ENCODE measurements at regions not wholly inside any gene's neighbourhood (a gene's known extent, or its start where the extent isn't known, plus 50 kb on each side); places are given as distances from the start of the nearest gene placed in this dataset.
"Not testable (repeated sequence)": the region's sequence is repeated elsewhere in the genome, so short reads cannot be mapped to it uniquely, and the experiment has no call there.

DNA sequence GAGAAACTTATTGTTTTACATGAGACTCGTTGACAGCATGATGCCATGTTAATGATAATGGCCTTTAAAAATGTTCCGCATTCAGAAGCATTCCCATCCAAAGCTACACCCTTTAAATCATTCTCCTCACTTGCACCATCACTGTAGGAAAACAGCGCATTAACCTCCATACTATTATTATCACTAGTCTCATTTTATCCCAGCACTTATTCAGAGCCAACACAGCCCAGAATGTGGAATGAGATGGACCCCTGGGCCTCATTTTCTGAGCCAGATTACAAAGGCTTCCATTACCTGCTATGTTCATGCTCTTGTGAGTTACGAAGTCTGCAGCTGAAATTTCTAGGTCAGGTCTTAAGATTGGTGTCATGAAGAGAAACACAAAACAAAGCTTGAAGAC lies 159.4 kb downstream of the HS3ST3A1 start:
- FAIRE-seq (no peak), DNase-seq (ENCODE audit: insufficient read length, low spot score) (no peak)

DNA sequence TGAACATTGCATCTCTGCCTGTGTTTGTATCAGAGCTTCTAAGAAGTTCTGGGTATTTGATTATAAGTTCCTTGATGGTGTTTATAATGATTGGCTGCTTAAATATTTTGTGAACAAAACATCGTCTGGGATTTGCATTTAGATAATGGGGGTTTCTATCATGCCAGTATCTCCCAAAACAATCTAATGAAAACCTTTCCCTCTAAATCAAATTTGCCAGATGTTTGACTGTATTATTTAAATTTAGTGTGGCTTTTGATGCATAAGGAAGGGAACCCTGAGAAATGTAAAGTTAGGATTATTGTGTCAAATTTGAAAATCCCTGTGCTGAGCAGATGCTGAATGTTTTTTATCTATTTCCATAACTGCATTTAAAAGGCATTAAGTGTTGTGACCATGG lies 159.9 kb downstream of the HS3ST3A1 start:
- DNase-seq (ENCODE audit: insufficient read length, low spot score) (no peak), FAIRE-seq (no peak)

DNA sequence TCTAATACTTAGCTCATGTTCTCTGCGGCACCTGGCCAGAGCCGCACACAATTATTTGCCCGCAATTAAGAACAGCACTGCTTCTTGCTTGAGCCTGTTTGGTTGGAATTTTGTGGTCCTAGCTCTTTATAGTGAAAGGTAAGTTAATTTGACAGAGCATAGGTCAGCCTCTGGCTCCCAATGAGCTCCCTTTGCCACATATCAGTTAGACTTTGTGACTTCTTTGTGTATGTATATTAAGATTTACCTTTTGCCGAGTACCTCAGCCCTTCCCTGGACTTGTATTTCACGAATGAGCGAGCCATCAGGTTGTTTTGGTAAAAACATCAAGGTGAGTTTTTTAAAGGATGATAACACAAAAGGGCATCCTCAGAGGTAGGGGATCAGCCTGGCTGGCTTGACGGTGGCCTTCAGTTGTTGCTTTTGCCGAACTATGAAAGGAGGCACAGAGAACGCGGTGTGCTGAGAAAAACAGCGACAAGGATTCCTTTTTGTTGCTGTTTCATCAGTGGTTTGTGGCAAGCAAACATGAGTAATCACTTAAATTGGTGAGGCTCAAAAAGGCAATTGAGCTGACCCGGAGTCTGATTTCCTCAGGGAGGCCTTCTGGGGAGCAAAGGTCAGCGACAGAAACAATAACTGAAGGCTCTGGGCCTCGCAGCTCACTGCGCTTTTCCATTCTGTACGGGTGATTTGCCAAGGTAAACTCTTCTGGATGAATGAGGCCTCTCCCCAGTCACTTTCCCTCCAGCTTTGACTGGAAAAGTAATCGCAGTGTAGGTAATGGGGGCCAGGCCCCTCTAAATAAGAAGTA lies 163.6 kb downstream of the HS3ST3A1 start:
- no peak for DNase-seq (ENCODE audit: insufficient read length, low spot score)
- no peak for FAIRE-seq

DNA sequence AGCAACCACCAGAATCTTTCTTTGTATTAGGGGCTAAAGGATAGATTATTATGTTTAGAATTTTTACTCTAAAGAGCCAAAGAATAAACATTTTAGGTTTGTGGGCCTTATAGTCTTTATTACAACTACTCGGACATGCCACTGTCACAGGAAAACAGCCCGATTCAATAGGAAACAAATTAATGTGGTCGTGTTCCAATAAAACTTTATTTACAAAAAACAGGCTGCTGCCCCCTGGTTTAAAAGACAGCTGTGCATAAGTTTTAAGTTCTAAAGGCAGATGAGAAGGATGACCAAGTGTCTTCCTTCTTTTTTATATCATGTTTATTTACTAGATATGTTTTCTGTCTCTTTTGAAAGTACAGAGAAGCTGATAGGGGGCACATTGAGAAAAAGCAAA lies 166.5 kb downstream of the HS3ST3A1 start:
- DNase-seq (ENCODE audit: insufficient read length, low spot score) (no peak), FAIRE-seq (no peak)

DNA sequence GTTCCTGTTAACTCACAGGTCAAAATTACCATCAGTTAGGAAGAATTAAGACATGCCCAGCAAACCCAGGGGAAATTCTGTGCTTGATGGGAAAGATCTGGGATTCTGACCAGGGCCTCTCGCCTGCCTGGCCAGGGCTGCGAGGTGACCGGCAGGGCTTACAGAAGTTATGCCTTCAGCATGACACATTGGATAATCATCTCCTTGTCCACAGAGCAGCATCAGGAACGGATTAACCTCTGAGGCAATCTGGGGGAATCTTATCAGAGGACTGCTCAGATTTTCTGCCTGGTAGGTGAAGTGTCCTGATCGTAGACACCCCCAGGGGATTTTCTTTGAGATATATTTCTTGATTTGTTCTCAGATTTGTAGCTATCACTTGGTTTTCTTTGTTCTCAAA lies 172.5 kb downstream of the HS3ST3A1 start:
- FAIRE-seq: no peak
- DNase-seq (ENCODE audit: insufficient read length, low spot score): peak; percentile 35

DNA sequence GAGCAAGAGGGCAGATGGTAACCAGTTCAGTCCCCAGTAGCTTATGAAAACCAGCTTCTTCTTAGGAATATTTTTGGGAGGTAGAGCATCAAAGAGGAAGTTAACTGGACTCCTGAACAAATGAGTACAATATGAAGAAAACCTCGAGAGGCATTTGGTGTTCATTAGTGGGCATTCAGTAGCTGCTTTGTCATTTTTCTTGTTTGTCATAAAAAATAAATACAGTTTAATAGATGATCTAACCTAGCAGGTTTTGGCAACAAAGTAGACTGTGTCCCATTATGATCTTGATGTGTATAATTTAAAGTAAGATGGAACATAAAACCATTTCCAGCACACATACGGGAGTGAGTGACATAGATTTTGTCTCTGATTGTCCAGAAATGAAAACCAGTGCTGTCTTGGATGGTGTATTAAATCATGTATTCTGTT lies 173.1 kb downstream of the HS3ST3A1 start:
- FAIRE-seq (no peak), DNase-seq (ENCODE audit: insufficient read length, low spot score) (no peak)

DNA sequence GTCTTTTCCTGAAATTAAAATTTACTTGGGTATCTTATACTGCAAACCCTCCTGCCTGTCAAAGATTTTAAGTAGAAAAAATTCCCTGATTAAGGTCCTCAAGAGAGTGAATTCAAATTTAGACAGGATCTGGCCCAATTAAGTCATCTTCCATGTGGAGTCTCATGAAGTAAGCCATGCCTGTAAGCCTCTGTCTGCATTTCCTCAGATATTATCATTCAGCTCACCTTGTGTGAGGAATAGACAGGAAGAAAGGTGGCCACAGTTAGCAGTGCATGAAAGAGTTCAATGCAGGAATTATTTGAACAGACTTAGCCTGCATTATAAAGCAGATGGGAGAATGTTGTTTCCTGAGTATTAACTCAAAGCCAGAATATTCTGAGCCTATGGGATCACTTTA lies 174.7 kb downstream of the HS3ST3A1 start:
- no peak for FAIRE-seq

DNA sequence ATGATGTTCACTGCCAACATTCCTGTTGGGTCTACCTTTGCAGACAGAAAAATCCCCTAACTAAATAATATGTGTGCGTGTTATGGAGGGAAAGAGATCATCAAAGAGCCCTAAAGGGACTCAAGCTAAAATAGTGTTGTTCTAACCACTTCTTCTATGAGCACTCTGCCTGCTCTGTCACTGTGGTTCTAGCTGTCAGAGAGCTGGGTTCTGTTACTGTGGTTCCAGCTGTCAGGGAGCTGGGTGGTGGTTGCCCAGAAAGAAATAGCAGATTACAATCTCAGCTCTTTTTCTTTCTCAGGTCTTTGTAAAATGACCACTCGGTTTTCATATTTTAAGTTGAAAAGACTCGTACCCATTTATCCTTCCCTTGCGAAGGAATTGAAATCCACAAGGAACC lies 176.3 kb downstream of the HS3ST3A1 start:
- FAIRE-seq (no peak), DNase-seq (ENCODE audit: insufficient read length, low spot score) (no peak)

More for the DNA sequence above, 174.7 kb downstream of the HS3ST3A1 start:
- no peak for DNase-seq (ENCODE audit: insufficient read length, low spot score)

DNA sequence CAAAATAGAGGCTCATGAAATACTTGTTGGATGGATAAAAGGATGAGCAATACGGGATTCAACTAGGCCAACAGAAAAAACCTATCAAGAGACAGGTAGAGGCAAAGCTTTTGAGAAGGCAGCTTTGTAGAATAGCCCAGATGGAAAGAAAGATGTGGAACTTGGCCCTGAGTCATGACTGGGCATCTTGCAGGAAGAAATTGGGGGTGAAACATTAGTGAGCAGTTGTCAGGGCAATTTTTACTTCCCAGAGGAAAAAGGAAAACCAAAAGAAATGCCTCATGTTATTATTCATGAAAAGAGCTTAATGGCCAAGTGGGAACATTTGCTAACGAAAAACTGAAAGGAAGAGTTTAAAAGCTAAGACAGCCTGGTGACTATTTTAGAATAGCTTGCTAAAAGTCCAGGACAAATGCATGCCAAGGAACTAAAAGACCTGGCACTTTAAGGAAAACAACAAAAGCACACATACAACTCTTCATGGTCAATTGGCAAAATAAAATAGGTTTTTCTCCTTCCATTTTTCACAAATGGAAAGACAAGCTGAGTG lies 180.1 kb downstream of the HS3ST3A1 start:
- FAIRE-seq (no peak), DNase-seq (ENCODE audit: insufficient read length, low spot score) (no peak)

DNA sequence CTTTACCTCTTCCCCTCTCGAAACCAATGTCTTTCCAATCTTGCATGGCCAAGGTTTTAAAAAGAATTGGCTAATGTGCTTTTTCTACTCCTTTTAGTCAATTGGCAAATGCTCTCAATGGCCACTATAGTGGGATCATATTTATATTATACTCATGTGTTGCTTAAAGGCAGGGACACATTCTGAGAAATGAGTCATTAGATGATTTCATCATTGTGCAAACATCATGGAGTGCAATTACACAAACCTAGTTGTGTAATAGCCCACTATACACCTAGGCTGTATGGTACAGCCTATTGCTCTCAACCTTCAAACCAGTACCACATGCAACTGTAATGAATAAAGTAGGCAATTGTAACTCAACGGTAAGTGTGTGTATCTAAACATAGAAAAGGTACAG lies 180.9 kb downstream of the HS3ST3A1 start:
- FAIRE-seq (no peak), DNase-seq (ENCODE audit: insufficient read length, low spot score) (no peak)

DNA sequence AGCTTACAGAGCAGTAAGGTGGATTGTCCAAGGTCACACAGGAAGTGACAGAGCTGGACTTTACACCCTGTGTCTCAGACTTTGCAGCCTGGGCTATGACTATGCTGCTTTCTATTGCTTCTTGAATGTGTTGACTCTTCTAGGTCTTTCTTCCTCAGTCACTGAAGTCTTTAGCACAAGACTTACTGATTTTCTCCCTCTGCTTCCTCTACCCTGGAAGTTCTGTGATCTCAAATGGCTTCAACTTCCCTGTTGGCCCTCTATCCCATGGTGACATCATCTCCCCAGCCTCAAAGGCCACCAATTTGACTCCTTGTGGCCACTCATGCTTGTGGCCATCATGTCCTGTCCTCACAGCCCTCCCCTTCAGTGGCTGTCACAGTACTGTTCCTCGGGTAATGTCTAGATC lies 181.3 kb downstream of the HS3ST3A1 start:
- DNase-seq (ENCODE audit: insufficient read length, low spot score) (no peak), FAIRE-seq (no peak)

DNA sequence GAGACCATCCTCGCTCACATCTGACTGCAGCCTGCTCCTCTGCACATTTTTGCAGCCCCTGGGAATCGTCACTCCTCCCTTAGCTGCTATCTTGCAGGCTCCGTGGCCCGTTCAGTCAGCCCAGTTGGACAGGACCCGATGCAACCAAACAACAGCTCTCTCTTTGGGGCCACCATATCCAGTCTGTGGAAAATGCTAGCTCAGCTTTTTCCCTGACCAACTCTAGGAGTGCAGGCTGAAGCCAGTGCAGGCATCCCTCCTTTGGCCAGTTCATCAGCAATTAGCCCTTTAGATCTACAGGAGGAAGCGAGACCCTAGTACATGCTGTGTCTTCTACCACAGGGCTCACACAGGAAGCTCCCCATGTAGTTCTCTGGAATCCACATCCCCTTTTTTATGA lies 182.1 kb downstream of the HS3ST3A1 start:
- DNase-seq (ENCODE audit: insufficient read length, low spot score) (no peak), FAIRE-seq (no peak)

DNA sequence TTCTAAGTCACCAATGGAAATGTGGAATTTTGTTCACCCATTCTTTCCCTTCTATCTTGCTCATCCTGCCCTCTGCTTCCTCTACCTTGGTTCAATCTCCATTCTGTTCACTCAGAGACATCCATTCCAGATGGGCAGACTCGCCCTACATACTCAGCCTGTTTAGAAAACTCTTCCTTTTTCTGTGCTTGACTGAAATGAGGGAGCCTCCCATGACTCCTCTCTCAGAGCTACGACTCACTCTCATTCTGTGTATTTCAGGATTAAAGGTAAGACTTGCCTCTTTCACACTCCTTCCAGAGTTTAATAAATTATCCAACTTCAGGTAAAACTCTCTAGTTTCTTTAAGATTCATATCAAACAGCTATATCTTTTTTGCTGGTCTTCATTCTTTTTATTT lies 182.8 kb downstream of the HS3ST3A1 start:
- FAIRE-seq: no peak

DNA sequence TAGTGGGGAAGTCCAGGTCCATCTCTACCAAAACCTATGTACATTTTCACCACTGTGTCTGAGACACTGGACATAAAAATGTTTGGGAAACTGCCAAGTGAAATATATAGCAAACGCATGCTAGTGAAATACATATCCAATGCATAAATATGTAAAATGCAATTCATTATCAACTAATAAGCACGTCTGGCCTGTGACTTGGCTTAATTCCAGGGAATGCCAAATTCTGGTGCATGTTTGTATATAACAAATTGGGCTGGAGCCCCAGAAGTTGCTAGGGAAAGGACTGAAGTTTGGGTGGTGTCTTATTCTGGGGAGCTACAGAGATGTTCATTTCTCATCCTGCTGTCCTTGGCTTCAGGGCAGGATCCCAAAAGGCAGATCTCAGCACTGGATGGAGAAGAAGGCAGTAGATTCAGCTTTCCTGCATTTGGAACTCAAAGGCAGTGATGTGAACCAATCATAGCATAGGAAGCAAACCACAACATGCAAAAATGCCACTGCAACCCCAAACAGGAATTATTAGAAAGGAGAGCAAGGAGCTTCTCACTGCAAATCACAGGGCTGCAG lies 184.3 kb downstream of the HS3ST3A1 start:
- no peak for DNase-seq (ENCODE audit: insufficient read length, low spot score)
- FAIRE-seq: no peak

More for the DNA sequence above, 182.8 kb downstream of the HS3ST3A1 start:
- DNase-seq (ENCODE audit: insufficient read length, low spot score): no peak

DNA sequence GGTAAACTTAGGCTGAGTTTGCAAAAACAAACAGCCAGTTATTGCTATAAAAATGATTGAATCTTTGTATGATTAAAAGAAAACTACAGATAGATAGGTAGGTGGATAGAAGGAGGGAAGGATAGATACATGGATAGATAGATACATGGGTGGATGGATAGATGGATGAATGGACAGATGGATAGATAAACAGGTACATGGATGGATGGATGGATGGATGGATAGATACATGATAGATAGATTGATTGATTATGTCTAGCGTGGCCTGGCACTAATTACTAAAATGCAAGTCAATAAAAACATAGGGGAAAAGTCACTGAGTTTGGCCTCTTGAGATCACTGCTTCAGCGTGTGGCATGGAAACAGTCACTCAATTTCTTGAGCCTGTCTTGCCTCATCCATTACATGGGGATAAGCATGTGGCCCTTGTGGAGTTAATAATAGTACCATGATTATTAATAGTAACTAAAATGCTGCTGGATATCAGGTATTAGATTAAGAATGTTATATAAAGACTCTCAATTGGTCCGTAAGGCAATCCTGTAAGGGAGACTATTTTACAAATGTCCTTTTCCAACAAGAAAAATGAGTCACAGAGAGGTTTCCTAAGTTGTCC lies 184.9 kb downstream of the HS3ST3A1 start:
- FAIRE-seq: no peak
- no peak for DNase-seq (ENCODE audit: insufficient read length, low spot score)

DNA sequence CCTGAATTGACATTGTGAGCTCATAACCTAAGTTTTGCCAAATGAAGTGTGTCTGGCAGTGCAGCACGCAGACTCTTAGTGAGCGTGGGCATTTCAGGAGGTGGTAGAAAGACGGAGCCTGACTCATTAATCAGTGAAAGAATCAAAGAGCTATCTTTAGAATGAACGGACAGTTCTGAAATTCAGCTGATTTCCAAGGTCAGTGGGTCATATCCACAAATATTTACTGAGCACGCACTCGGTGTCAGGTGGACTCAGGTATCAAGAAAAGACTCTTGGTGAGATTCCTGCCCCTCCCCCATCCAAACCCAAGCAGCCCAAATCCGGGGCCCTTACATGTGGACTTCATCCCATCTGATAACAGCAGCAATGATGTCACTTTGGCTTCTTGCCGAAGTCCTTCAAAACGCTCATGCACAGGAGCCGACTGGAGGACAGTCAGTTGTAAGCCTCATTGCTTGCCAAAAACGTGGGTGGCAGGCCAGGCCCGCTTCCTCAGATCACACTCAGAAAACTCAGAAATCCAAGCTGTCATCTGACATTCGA lies 185.8 kb downstream of the HS3ST3A1 start:
- DNase-seq (ENCODE audit: insufficient read length, low spot score): peak; percentile 17
- no peak for FAIRE-seq

DNA sequence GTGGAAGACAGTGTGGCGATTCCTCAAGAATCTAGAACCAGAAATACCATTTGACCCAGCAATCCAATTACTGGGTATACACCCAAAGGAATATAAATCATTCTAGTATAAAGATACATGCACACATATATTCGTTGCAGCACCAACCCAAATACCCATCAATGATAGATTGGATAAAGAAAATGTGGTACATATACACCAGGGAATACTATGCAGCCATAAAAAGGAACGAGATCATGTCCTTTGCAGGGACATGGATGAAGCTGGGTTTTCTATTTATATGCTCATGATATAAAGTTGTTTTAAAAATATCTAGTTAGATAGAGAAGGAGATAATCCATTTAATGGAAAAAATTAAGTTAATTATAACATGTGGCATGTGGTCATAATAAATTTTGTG lies 186.5 kb downstream of the HS3ST3A1 start:
- not testable (repeated sequence) for DNase-seq (ENCODE audit: insufficient read length, low spot score); FAIRE-seq

DNA sequence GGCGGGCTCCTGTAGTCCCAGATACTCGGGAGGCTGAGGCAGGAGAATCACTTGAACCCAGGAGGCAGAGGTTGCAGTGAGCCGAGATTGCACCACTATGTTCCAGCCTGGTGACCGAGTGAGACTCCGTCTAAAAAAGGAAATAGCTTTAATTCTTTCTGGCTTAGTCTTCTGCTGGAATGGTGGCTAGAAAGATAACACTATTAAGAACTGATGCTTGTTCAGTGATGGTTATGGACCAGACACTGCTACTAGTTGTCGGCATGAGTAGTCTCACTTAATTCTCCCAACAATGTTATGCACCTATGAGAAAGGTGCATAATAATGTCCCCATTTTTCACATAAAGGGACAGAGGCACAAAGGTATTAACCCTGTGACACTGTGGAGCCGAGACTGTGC lies 188.7 kb downstream of the HS3ST3A1 start:
- FAIRE-seq: no peak
- DNase-seq (ENCODE audit: insufficient read length, low spot score): no peak

DNA sequence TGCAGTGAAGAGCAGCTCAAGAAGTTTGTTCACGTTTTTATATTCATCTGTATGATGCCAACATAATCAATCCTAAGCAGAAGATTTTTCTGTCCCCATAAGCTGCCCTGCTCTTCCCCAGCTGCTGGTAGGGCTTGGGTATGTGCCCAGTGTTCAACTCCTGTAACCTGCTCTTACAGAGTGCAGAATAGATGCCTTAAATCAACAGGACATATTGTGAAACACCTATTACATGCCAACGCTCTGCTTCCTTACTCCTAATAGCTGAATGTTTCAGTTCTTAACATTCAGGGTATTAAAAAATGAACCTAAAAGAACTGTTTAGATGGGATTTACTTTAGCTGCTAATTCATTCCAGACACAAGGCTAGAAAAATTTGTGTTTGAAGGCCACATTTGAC lies 190.9 kb downstream of the HS3ST3A1 start:
- FAIRE-seq (no peak), DNase-seq (ENCODE audit: insufficient read length, low spot score) (no peak)

DNA sequence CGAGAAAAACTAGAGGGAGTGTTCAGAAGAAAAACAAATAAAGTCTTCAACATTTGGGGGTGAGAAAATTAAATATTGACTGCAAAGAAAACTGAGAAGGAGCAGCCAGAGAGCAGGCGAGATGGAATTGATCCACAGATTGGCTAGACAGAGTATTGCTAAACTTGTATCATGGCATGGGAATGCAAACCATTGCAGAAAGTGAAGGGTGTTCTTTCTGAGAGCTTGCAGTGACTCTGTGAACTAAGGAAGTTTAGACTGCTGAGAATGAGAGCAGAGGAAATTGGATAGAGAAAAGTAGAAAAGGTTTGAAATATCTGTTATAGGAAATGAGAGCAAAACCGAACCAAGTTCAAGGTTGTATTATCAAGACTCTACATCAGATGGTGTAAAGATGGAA lies 191.5 kb downstream of the HS3ST3A1 start:
- DNase-seq (ENCODE audit: insufficient read length, low spot score) (no peak), FAIRE-seq (no peak)

DNA sequence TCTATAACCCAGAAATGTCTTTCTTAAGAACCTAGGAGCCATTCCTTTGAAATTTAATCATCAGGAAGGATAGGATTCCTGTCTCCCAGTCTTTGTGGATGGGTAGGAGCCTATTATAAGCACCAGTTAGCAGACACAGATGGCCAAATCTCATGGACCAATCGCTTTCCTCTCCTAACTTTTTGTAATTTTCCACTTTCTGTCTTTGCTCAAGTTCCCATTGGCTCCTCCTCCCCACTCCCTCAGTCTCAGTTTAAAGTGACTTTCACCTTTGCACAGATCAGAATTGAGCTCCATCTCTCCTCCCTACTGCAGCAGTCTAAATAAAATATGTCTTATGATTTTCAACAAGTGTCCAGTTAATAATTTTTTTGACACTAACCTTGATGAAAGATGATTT lies 192.3 kb downstream of the HS3ST3A1 start:
- FAIRE-seq (no peak), DNase-seq (ENCODE audit: insufficient read length, low spot score) (no peak)
